DND-41 (cell line): ENCODE measurements at regions not wholly inside any gene's neighbourhood (a gene's known extent, or its start where the extent isn't known, plus 50 kb on each side); places are given as distances from the start of the nearest gene placed in this dataset.

Source experiments
- CTCF ChIP-seq: IDR thresholded peaks from 2 replicates; pipeline ENCODE4 v1.5.1; 2012; ENCODE audit warnings: borderline replicate concordance, low read length, moderate library complexity, mild to moderate bottlenecking; ENCODE audit not compliant: poor library complexity, severe bottlenecking; ENCODE audit errors: extremely low read depth
- EZH2 ChIP-seq: IDR thresholded peaks from 3 replicates; pipeline ENCODE4 v1.6.1; 2012; ENCODE audit warnings: borderline replicate concordance, low read depth, mild to moderate bottlenecking, moderate library complexity, low read length, inconsistent platforms; ENCODE audit not compliant: severe bottlenecking

- TF ChIP-seq CTCF = no peak
- no peak for TF ChIP-seq EZH2
Measured at GRCh38 chr7:152905949-152906348, 146.4 kb downstream of the ACTR3B start.
